EH (cell line): ENCODE measurements at regions not wholly inside any gene's neighbourhood (a gene's known extent, or its start where the extent isn't known, plus 50 kb on each side); places are given as distances from the start of the nearest gene placed in this dataset.

ENCODE experiments used
- DNase-seq: peaks from one replicate; pipeline ENCODE4 v3.0.0-alpha.2; 2015; ENCODE audit warnings: low read depth

GRCh38 chr2:111695441-111696007 lies 188.5 kb downstream of the ANAPC1 start:
- DNase-seq, result no peak

GRCh38 chr2:111696226-111696625 lies 187.8 kb downstream of the ANAPC1 start:
- no peak for DNase-seq

GRCh38 chr2:111697560-111697959 lies 186.4 kb downstream of the ANAPC1 start:
- no peak for DNase-seq

GRCh38 chr2:111698089-111698488 lies 185.9 kb downstream of the ANAPC1 start:
- no peak for DNase-seq

- peak; percentile 98 for DNase-seq
Measured at GRCh38 chr2:111698743-111699554, 185.0 kb downstream of the ANAPC1 start.

- peak; percentile 27 for DNase-seq
Measured at GRCh38 chr2:111701266-111701665, 182.7 kb downstream of the ANAPC1 start.

GRCh38 chr2:111701798-111702118 lies 182.2 kb downstream of the ANAPC1 start:
- DNase-seq, result no peak

GRCh38 chr2:111702119-111702803 lies 181.7 kb downstream of the ANAPC1 start:
- DNase-seq, result peak; percentile 68

GRCh38 chr2:111702804-111703196 lies 181.2 kb downstream of the ANAPC1 start:
- DNase-seq, result no peak

- DNase-seq, result no peak
Measured at GRCh38 chr2:111703759-111704158, 180.2 kb downstream of the ANAPC1 start.

- peak; percentile 62 for DNase-seq
Measured at GRCh38 chr2:111704246-111704645, 179.7 kb downstream of the ANAPC1 start.

- no peak for DNase-seq
Measured at GRCh38 chr2:111705239-111705638, 178.8 kb downstream of the ANAPC1 start.

GRCh38 chr2:111705711-111706336 lies 178.2 kb downstream of the ANAPC1 start:
- DNase-seq, result peak; percentile 78

- no peak for DNase-seq
Measured at GRCh38 chr2:111706481-111707001, 177.5 kb downstream of the ANAPC1 start.

GRCh38 chr2:111707700-111708099 lies 176.3 kb downstream of the ANAPC1 start:
- DNase-seq, result no peak

- DNase-seq, result no peak
Measured at GRCh38 chr2:111708476-111709180, 175.4 kb downstream of the ANAPC1 start.

- DNase-seq, result no peak
Measured at GRCh38 chr2:111709321-111709720, 174.7 kb downstream of the ANAPC1 start.

- peak; percentile 67 for DNase-seq
Measured at GRCh38 chr2:111710085-111710484, 173.9 kb downstream of the ANAPC1 start.

- DNase-seq, result no peak
Measured at GRCh38 chr2:111710613-111711012, 173.4 kb downstream of the ANAPC1 start.

GRCh38 chr2:111711270-111711669 lies 172.7 kb downstream of the ANAPC1 start:
- DNase-seq, result no peak

GRCh38 chr2:111712361-111712760 lies 171.6 kb downstream of the ANAPC1 start:
- no peak for DNase-seq

GRCh38 chr2:111712940-111713515 lies 171.0 kb downstream of the ANAPC1 start:
- DNase-seq, result no peak
